ENCODE measurements at regions not wholly inside any gene's neighbourhood (a gene's known extent, or its start where the extent isn't known, plus 50 kb on each side); places are given as distances from the start of the nearest gene placed in this dataset.
A peak's percentile ranks its signal among the peaks of the same experiment; 100 is the strongest.

DNA sequence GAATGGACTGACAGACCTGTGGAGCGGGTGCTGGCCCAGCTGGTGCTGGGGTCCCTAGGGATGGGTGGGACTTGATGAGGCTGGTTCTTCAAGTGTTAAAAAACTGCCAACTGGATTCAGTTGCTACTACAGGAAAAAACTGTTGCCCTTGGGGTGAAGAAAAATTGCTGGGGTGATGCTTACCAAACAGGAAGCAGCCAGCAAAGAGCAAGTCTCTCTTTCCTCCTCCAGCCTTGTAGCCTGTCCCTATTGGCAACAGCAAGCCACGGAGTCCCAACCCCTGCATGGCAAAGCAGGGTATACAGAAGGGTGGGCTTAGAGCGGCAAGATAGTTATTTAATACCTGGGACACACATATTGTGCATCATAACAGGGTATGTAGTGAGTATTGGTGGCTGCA is 60.1 kb upstream of the ATP8A1 start:
- no peaks in the 10 kb centered on the region for H3K4me1 ChIP-seq (ENCODE audit: insufficient read depth, low read length, poor library complexity, severe bottlenecking)
- no peak overlapping the region for H3K4me2 ChIP-seq (ENCODE audit: low read length)
- H3K9me3 ChIP-seq (ENCODE audit: low read length): no peaks in the 10 kb centered on the region
- DNase-seq (ENCODE audit: low spot score): no peak
- ChIA-PET POLR2A (interaction anchor here (1.0 to 3.3 kb wide), 5 partner anchors 12 to 55 kb away, joined by 3 to 13 read pairs (median 3); no protein-coding TSS in a partner anchor), CTCF (ENCODE audit: unreplicated experiment) (no interaction called here)
- H3K79me2 ChIP-seq (ENCODE audit: insufficient read depth, low read depth, low read length): no peaks in the 10 kb centered on the region
- no peaks in the 10 kb centered on the region for H3K36me3 ChIP-seq (ENCODE audit: insufficient read depth, low read length)
- H3K4me3 ChIP-seq (ENCODE audit: low read depth, low read length, poor library complexity, severe bottlenecking): no peak overlapping the region
- intact Hi-C loops (cut with micrococcal nuclease; ENCODE audit: unreplicated experiment): no loop called here
- no peaks in the 10 kb centered on the region for H3K9me2 ChIP-seq (ENCODE audit: insufficient read depth, low read length)
- no peaks in the 10 kb centered on the region for H4K20me1 ChIP-seq (ENCODE audit: insufficient read depth, low read length)
- TF ChIP-seq, protein P1, sequence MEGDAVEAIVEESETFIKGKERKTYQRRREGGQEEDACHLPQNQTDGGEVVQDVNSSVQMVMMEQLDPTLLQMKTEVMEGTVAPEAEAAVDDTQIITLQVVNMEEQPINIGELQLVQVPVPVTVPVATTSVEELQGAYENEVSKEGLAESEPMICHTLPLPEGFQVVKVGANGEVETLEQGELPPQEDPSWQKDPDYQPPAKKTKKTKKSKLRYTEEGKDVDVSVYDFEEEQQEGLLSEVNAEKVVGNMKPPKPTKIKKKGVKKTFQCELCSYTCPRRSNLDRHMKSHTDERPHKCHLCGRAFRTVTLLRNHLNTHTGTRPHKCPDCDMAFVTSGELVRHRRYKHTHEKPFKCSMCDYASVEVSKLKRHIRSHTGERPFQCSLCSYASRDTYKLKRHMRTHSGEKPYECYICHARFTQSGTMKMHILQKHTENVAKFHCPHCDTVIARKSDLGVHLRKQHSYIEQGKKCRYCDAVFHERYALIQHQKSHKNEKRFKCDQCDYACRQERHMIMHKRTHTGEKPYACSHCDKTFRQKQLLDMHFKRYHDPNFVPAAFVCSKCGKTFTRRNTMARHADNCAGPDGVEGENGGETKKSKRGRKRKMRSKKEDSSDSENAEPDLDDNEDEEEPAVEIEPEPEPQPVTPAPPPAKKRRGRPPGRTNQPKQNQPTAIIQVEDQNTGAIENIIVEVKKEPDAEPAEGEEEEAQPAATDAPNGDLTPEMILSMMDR (conservative IDR thresholded peaks at IDR 0.05; ENCODE audit: low read length): no peak
- no peak for TF ChIP-seq EZH2phosphoT487 (IDR thresholded peaks at IDR 0.05; ENCODE audit: borderline replicate concordance, low read depth, low read length)
- no peak overlapping the region for H3K27ac ChIP-seq (ENCODE audit: low read depth, low read length, poor library complexity, severe bottlenecking)
- BruUV-seq (replicated peaks): no TSS peak
- 0 out of 2 replicates have a peak overlapping the region, but pooled peaks have one; percentile 10 for H2AFZ ChIP-seq (ENCODE audit: low read length)

DNA sequence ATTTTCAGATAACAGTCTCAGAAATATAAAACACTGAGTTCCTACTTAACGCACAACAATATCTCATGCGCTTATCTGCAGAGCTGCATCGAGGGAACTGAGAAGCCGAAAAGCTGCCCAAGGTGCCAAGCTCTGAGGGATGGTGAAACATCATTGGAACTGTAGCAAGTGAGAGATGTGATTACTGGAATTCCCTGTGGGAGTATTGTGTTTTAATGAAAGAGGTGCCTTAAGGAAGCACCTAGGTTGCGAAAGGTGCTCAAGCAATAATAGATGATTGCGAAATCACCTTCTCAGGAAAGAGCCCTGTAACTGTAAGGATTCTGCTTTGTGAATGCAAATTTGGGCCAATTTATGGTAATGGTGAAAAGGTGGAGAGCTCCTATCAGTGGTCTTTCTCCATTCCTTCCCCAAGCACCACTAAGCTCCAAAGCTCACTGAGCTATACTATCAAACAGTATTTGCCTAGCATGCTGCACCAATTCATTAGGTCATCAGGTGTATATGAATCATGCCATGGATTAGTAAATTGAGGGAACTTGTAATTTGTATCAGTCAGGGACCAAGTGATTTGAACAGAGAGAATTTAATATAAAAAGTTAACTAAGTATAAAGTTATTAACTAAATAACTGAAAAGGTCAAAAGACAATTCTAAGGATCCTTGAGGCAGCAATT is 59.0 kb upstream of the ATP8A1 start:
- H3K9me2 ChIP-seq (ENCODE audit: insufficient read depth, low read length): no peaks in the 10 kb centered on the region
- no peaks in the 10 kb centered on the region for H3K9me3 ChIP-seq (ENCODE audit: low read length)
- H3K27ac ChIP-seq (ENCODE audit: low read depth, low read length, poor library complexity, severe bottlenecking): no peak overlapping the region
- H3K36me3 ChIP-seq (ENCODE audit: insufficient read depth, low read length): no peaks in the 10 kb centered on the region
- intact Hi-C loops (cut with micrococcal nuclease; ENCODE audit: unreplicated experiment): no loop called here
- no peaks in the 10 kb centered on the region for H4K20me1 ChIP-seq (ENCODE audit: insufficient read depth, low read length)
- H3K4me3 ChIP-seq (ENCODE audit: low read depth, low read length, poor library complexity, severe bottlenecking): no peak overlapping the region
- CTCF ChIA-PET (ENCODE audit: unreplicated experiment): no interaction called here
- DNase-seq (ENCODE audit: low spot score): no peak
- BruUV-seq (replicated peaks): no TSS peak
- no peak overlapping the region for H2AFZ ChIP-seq (ENCODE audit: low read length)
- TF ChIP-seq, protein P1 (conservative IDR thresholded peaks at IDR 0.05; ENCODE audit: low read length): no peak
- TF ChIP-seq EZH2phosphoT487 (IDR thresholded peaks at IDR 0.05; ENCODE audit: borderline replicate concordance, low read depth, low read length): no peak
- POLR2A ChIA-PET: interaction anchor here (0.6 to 3.3 kb wide), 8 partner anchors 11 to 561 kb away, joined by 3 to 13 read pairs (median 4); no protein-coding TSS in a partner anchor
- no peak overlapping the region for H3K4me2 ChIP-seq (ENCODE audit: low read length)
- H3K79me2 ChIP-seq (ENCODE audit: insufficient read depth, low read depth, low read length): no peaks in the 10 kb centered on the region
- H3K4me1 ChIP-seq (ENCODE audit: insufficient read depth, low read length, poor library complexity, severe bottlenecking): no peaks in the 10 kb centered on the region

DNA sequence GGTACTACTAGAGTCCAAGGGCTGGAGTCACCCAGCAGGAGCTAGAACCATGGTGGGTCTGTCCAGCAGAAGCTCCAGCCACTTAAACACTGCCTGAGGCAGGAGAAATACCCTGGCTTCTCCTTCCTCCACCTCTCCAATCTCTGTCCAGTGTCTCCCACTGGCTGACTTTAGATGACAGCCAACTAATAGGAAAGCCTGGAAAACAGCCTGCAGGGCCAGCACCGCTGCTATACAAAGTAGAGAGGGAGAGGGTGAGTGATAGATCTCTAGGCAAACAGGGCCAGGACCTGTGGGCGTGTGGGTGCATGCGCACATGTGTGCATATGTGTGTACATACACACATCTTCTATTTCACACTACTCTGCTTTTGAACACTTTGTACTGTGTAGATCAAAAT is 56.5 kb upstream of the ATP8A1 start:
- intact Hi-C loops (cut with micrococcal nuclease; ENCODE audit: unreplicated experiment): no loop called here
- Histone ChIP-seq H3K27ac (ENCODE audit: low read depth, low read length, poor library complexity, severe bottlenecking) (no peak overlapping the region), H3K9me2 (ENCODE audit: insufficient read depth, low read length) (no peaks in the 10 kb centered on the region), H3K4me2 (ENCODE audit: low read length) (no peak overlapping the region), H3K36me3 (ENCODE audit: insufficient read depth, low read length) (no peaks in the 10 kb centered on the region), H3K4me1 (ENCODE audit: insufficient read depth, low read length, poor library complexity, severe bottlenecking) (no peaks in the 10 kb centered on the region), H4K20me1 (ENCODE audit: insufficient read depth, low read length) (no peaks in the 10 kb centered on the region), H3K4me3 (ENCODE audit: low read depth, low read length, poor library complexity, severe bottlenecking) (no peak overlapping the region), H3K9me3 (ENCODE audit: low read length) (no peaks in the 10 kb centered on the region), H2AFZ (ENCODE audit: low read length) (no peak overlapping the region), H3K79me2 (ENCODE audit: insufficient read depth, low read depth, low read length) (no peaks in the 10 kb centered on the region)
- no peak for DNase-seq (ENCODE audit: low spot score)
- ChIA-PET POLR2A (interaction anchor here (1.1 to 1.3 kb wide), 3 partner anchors 9 to 44 kb away, joined by 3 read pairs; no protein-coding TSS in a partner anchor), CTCF (ENCODE audit: unreplicated experiment) (no interaction called here)
- no TSS peak for BruUV-seq (replicated peaks)
- no peak for TF ChIP-seq EZH2phosphoT487 (IDR thresholded peaks at IDR 0.05; ENCODE audit: borderline replicate concordance, low read depth, low read length)
- TF ChIP-seq, protein P1 (conservative IDR thresholded peaks at IDR 0.05; ENCODE audit: low read length): no peak
